GM12891 (cell line): ENCODE measurements at regions not wholly inside any gene's neighbourhood (a gene's known extent, or its start where the extent isn't known, plus 50 kb on each side); places are given as distances from the start of the nearest gene placed in this dataset.

ENCODE experiments used
- POLR2A ChIP-seq: IDR thresholded peaks from 2 replicates; pipeline ENCODE4 v1.6.1; 2011; ENCODE audit warnings: low read depth, low read length, control low read depth
- POLR2AphosphoS5 ChIP-seq: IDR thresholded peaks from 2 replicates; pipeline ENCODE4 v1.6.1; 2011; ENCODE audit warnings: low read depth, low read length, control low read depth
- SPI1 ChIP-seq: IDR thresholded peaks from 2 replicates; pipeline ENCODE4 v1.6.1; 2011; ENCODE audit warnings: low read depth, low read length, control low read depth

- TF ChIP-seq SPI1 (no peak), POLR2AphosphoS5 (no peak), POLR2A (no peak)
These were observed 229.3 kb downstream of the NSUN3 start for GRCh38 chr3:94292151-94292550.
